ENCODE measurements at regions not wholly inside any gene's neighbourhood (a gene's known extent, or its start where the extent isn't known, plus 50 kb on each side); places are given as distances from the start of the nearest gene placed in this dataset.
"Not testable (repeated sequence)": the region's sequence is repeated elsewhere in the genome, so short reads cannot be mapped to it uniquely, and the experiment has no call there.

DNA sequence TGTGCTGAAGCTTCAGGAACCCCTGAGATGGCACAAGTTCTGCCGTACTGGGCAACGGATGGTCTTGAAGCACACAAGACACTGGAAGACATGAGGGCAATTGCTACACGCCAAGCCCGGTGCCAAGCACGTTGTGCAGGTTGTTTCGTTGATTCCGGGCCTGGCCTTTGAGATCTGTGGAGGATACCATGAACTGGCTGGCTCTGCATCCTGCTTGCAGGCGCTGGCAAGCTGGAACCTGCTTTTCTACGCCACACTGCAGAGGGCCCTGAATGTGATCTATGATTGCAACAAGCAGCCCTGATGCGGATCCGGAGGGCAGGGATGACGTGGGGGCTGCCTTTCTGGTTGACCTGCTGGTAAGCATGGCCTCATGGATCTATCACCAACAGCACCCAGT is 262.5 kb upstream of the ATP10A start:
- no peaks in the 10 kb centered on the region for H4K20me1 ChIP-seq (ENCODE audit: insufficient read depth)
- no peaks in the 10 kb centered on the region for H3K9me3 ChIP-seq (ENCODE audit: insufficient read depth, low read depth)
- H3K4me2 ChIP-seq = no peak overlapping the region
- DNase-seq = no peak
- intact Hi-C loops (cut with micrococcal nuclease; ENCODE audit: unreplicated experiment) = no loop called here
- peaks cover 9% of the 10 kb centered on the region; the same call in 1 of the 2 replicates for H3K27me3 ChIP-seq (ENCODE audit: insufficient read depth, low read depth)
- POLR2A ChIA-PET (ENCODE audit: unreplicated experiment) = no interaction called here
- H3K4me3 ChIP-seq = no peak overlapping the region
- no peaks in the 10 kb centered on the region for H3F3A ChIP-seq (ENCODE audit: insufficient read depth, low read depth)
- H3K27ac ChIP-seq = no peak overlapping the region
- H3K9me2 ChIP-seq (ENCODE audit: insufficient read depth) = no peaks in the 10 kb centered on the region
- CTCF ChIA-PET = no interaction called here
- no peak overlapping the region for H2AFZ ChIP-seq
- no peaks in the 10 kb centered on the region for H3K4me1 ChIP-seq (replicated peaks; ENCODE audit: insufficient read depth)
- no TSS peak for BruUV-seq (replicated peaks)
- no peaks in the 10 kb centered on the region for H3K36me3 ChIP-seq (ENCODE audit: low read depth)
- H3K79me2 ChIP-seq (ENCODE audit: low read depth) = no peaks in the 10 kb centered on the region
- TF ChIP-seq, protein P1, sequence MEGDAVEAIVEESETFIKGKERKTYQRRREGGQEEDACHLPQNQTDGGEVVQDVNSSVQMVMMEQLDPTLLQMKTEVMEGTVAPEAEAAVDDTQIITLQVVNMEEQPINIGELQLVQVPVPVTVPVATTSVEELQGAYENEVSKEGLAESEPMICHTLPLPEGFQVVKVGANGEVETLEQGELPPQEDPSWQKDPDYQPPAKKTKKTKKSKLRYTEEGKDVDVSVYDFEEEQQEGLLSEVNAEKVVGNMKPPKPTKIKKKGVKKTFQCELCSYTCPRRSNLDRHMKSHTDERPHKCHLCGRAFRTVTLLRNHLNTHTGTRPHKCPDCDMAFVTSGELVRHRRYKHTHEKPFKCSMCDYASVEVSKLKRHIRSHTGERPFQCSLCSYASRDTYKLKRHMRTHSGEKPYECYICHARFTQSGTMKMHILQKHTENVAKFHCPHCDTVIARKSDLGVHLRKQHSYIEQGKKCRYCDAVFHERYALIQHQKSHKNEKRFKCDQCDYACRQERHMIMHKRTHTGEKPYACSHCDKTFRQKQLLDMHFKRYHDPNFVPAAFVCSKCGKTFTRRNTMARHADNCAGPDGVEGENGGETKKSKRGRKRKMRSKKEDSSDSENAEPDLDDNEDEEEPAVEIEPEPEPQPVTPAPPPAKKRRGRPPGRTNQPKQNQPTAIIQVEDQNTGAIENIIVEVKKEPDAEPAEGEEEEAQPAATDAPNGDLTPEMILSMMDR (conservative IDR thresholded peaks at IDR 0.05) = no peak
- no peak for TF ChIP-seq EZH2 (IDR thresholded peaks at IDR 0.05; ENCODE audit: low read depth)

DNA sequence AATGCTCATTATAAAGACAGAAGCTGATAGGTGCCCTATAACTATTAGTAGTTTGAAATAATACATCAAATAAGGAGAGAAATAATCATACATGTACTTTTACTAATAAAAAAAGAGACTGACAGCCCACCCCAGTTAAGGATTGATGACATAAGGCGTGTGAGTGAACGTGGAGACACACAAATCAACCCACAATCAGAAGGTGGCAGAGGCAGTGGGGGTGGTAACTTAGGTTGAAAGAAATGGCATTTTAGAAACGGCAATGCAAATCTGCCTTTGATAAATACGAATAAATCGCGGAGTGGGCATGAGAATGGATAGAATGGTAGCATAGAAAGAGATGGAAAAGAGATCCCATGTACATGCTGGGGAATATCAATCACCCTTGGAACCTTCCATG is 256.2 kb upstream of the ATP10A start:
- intact Hi-C loops (cut with micrococcal nuclease; ENCODE audit: unreplicated experiment) = no loop called here
- CTCF ChIA-PET = no interaction called here
- H3K4me3 ChIP-seq = no peak overlapping the region
- H3F3A ChIP-seq (ENCODE audit: insufficient read depth, low read depth) = no peaks in the 10 kb centered on the region
- no TSS peak for BruUV-seq (replicated peaks)
- DNase-seq = no peak
- no peak overlapping the region for H2AFZ ChIP-seq
- no peaks in the 10 kb centered on the region for H3K9me3 ChIP-seq (ENCODE audit: insufficient read depth, low read depth)
- H4K20me1 ChIP-seq (ENCODE audit: insufficient read depth) = no peaks in the 10 kb centered on the region
- peaks cover 2% of the 10 kb centered on the region; the same call in 1 of the 2 replicates for H3K27me3 ChIP-seq (ENCODE audit: insufficient read depth, low read depth)
- no peaks in the 10 kb centered on the region for H3K4me1 ChIP-seq (replicated peaks; ENCODE audit: insufficient read depth)
- no peaks in the 10 kb centered on the region for H3K9me2 ChIP-seq (ENCODE audit: insufficient read depth)
- POLR2A ChIA-PET (ENCODE audit: unreplicated experiment) = no interaction called here
- H3K27ac ChIP-seq = no peak overlapping the region
- TF ChIP-seq EZH2 (IDR thresholded peaks at IDR 0.05; ENCODE audit: low read depth) = no peak
- TF ChIP-seq, protein P1 (conservative IDR thresholded peaks at IDR 0.05) = no peak
- H3K36me3 ChIP-seq (ENCODE audit: low read depth) = no peaks in the 10 kb centered on the region
- no peak overlapping the region for H3K4me2 ChIP-seq
- H3K79me2 ChIP-seq (ENCODE audit: low read depth) = no peaks in the 10 kb centered on the region

GRCh38 chr15:26115229-26115943 is 252.3 kb upstream of the ATP10A start:
- Histone ChIP-seq H4K20me1 (ENCODE audit: insufficient read depth) (no peaks in the 10 kb centered on the region), H3K4me3 (no peak overlapping the region), H3K36me3 (ENCODE audit: low read depth) (no peaks in the 10 kb centered on the region), H3K4me2 (no peak overlapping the region), H3K9me2 (ENCODE audit: insufficient read depth) (no peaks in the 10 kb centered on the region), H3K27ac (no peak overlapping the region), H2AFZ (no peak overlapping the region), H3K27me3 (ENCODE audit: insufficient read depth, low read depth) (no peaks in the 10 kb centered on the region), H3K4me1 (replicated peaks; ENCODE audit: insufficient read depth) (no peaks in the 10 kb centered on the region), H3K79me2 (ENCODE audit: low read depth) (no peaks in the 10 kb centered on the region), H3F3A (ENCODE audit: insufficient read depth, low read depth) (no peaks in the 10 kb centered on the region), H3K9me3 (ENCODE audit: insufficient read depth, low read depth) (no peaks in the 10 kb centered on the region)
- POLR2A ChIA-PET (ENCODE audit: unreplicated experiment) = no interaction called here
- intact Hi-C loops (cut with micrococcal nuclease; ENCODE audit: unreplicated experiment) = no loop called here
- no peak for TF ChIP-seq EZH2 (IDR thresholded peaks at IDR 0.05; ENCODE audit: low read depth)
- TF ChIP-seq, protein P1 (conservative IDR thresholded peaks at IDR 0.05) = no peak
- no peak for DNase-seq
- CTCF ChIA-PET = no interaction called here
- no TSS peak for BruUV-seq (replicated peaks)

DNA sequence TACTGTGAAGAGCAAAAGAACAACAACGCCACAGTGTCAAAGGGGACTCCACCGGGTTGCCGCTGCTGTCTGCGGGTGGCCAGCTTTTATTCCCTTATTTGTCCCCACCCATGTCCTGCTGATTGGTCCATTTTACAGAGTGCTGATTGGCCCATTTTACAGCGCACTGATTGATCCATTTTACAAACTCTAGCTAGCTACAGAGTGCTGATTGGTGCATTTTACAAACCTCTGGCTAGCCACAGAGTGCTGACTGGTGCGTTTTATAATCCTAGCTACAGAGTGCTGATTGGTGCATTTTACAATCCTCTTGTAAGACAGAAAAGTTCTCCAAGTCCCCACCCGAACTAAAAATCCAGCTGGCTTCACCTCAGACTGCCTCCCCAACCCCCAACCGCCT is 251.0 kb upstream of the ATP10A start:
- H3K9me3 ChIP-seq (ENCODE audit: insufficient read depth, low read depth); H3K4me2 ChIP-seq; H3K4me3 ChIP-seq; BruUV-seq (replicated peaks); H3K4me1 ChIP-seq (replicated peaks; ENCODE audit: insufficient read depth); H3K79me2 ChIP-seq (ENCODE audit: low read depth); intact Hi-C loops (cut with micrococcal nuclease; ENCODE audit: unreplicated experiment); H3K36me3 ChIP-seq (ENCODE audit: low read depth); H3K27ac ChIP-seq; H3K27me3 ChIP-seq (ENCODE audit: insufficient read depth, low read depth); POLR2A ChIA-PET (ENCODE audit: unreplicated experiment); H4K20me1 ChIP-seq (ENCODE audit: insufficient read depth); CTCF ChIA-PET; DNase-seq; H3F3A ChIP-seq (ENCODE audit: insufficient read depth, low read depth); H2AFZ ChIP-seq; H3K9me2 ChIP-seq (ENCODE audit: insufficient read depth): not testable (repeated sequence)

All from PC-9 (cell line).